Central memory CD8-positive, alpha-beta T cell (primary cell): ENCODE measurements at regions not wholly inside any gene's neighbourhood (a gene's known extent, or its start where the extent isn't known, plus 50 kb on each side); places are given as distances from the start of the nearest gene placed in this dataset.
A peak's percentile ranks its signal among the peaks of the same experiment; 100 is the strongest.

ENCODE experiments used
- ATAC-seq: fragments of 150-1000 bp; cut with Tn5 transposase; replicated peaks from 2 replicates; pipeline ENCODE4 v1.10.0; 2022; ENCODE audit warnings: mild to moderate bottlenecking, moderate FRiP score, moderate number of reproducible peaks; ENCODE audit not compliant: poor library complexity, severe bottlenecking; ENCODE audit errors: extremely low read depth
- DNase-seq, 2 donors: peaks; one replicate each; pipeline ENCODE4 v3.0.0; 2021; ENCODE audit warnings: low spot score in 2 of 2
- H3K27ac Mint-ChIP-seq: one replicate; pipeline ENCODE4 v1.8.0; 2022; ENCODE audit warnings: low read depth, mild to moderate bottlenecking, moderate library complexity, mixed read lengths
- H3K27me3 Mint-ChIP-seq: one replicate; pipeline ENCODE4 v1.8.0; 2022; ENCODE audit warnings: mixed read lengths
- H3K36me3 Mint-ChIP-seq: one replicate; pipeline ENCODE4 v1.8.0; 2022; ENCODE audit warnings: mild to moderate bottlenecking, moderate library complexity, mixed read lengths; ENCODE audit not compliant: insufficient read depth
- H3K4me1 Mint-ChIP-seq: one replicate; pipeline ENCODE4 v1.8.0; 2022; ENCODE audit warnings: mixed read lengths
- H3K4me3 Mint-ChIP-seq: one replicate; pipeline ENCODE4 v1.8.0; 2022; ENCODE audit warnings: mild to moderate bottlenecking, moderate library complexity, mixed read lengths
- H3K9me3 Mint-ChIP-seq: one replicate; pipeline ENCODE4 v1.8.0; 2022; ENCODE audit warnings: mixed read lengths

- peaks cover 86% of the 10 kb centered on the region for H3K27me3 Mint-ChIP-seq
- no peak overlapping the region for H3K27ac Mint-ChIP-seq
- DNase-seq (no peak), ATAC-seq (no peak)
- H3K4me3 Mint-ChIP-seq: no peak overlapping the region
- no peaks in the 10 kb centered on the region for H3K9me3 Mint-ChIP-seq
- no peaks in the 10 kb centered on the region for H3K36me3 Mint-ChIP-seq
- H3K4me1 Mint-ChIP-seq: no peaks in the 10 kb centered on the region
Measured at GRCh38 chr13:44281252-44282000, 92.2 kb upstream of the SERP2 start.

DNA sequence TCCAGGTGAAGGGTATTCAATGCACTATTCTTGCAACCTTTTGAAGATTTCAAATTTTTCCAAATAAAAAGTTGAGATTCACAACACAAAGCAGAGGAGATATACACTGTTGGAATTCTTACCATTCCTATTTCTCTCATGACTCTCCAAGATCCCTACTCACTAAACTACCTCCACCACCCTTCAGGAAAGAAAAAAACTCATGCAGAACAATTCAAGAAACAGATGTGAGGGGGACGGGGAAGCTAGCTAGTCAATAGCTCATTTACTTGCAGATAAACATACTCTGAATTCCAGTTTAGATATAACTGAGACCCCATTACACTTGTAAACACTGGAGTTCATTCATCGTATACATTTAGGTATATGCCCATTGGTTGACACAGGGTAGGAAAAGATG is 90.0 kb upstream of the SERP2 start:
- H3K4me3 Mint-ChIP-seq: no peak overlapping the region
- H3K27me3 Mint-ChIP-seq: peaks cover 89% of the 10 kb centered on the region
- DNase-seq (no peak), ATAC-seq (no peak)
- H3K27ac Mint-ChIP-seq: no peak overlapping the region
- no peaks in the 10 kb centered on the region for H3K9me3 Mint-ChIP-seq
- no peaks in the 10 kb centered on the region for H3K36me3 Mint-ChIP-seq
- H3K4me1 Mint-ChIP-seq: no peaks in the 10 kb centered on the region

DNA sequence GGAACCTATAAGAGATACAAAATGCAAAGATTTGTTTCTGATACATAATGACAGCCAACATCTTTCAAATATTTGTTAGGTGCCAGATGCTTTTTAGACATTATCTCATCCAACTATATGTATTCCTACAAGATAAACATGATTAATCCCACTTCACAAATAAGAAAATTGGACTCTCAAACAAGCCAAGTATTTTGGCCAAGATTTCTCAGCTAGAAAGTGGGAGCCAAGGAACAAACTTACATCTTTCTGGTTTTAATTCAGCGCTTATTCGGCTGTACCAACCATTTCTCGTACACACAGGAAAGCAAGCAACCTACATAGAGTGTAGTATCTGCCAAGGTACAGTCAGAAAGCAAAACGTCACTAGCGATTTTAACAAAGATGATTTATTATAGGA is 85.7 kb upstream of the SERP2 start:
- no peak for DNase-seq
- no peak overlapping the region for H3K4me3 Mint-ChIP-seq
- no peak for ATAC-seq
- H3K27me3 Mint-ChIP-seq: peaks cover 76% of the 10 kb centered on the region
- no peaks in the 10 kb centered on the region for H3K4me1 Mint-ChIP-seq
- no peaks in the 10 kb centered on the region for H3K36me3 Mint-ChIP-seq
- H3K27ac Mint-ChIP-seq: no peak overlapping the region
- no peaks in the 10 kb centered on the region for H3K9me3 Mint-ChIP-seq

DNA sequence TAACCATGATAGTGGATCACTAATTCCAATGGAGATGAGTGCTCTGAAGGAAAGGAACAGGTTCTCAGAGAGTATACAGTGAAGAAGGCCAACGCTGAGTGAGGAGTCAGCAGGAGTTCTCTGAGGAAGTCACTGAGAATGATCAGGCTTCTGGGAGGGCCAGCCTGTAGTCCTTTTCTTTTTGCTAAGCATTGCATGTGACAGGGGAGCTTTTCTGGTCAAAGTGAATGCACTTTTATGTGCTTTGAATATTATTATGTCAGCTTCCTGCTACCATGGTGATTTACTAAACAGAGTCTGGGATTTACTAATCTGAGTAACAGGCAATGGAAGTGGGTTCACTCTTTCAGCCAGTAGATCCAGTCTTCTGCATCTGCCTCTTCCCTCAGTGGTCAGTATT is 81.1 kb upstream of the SERP2 start:
- H3K4me3 Mint-ChIP-seq: no peak overlapping the region
- ATAC-seq: no peak

DNA sequence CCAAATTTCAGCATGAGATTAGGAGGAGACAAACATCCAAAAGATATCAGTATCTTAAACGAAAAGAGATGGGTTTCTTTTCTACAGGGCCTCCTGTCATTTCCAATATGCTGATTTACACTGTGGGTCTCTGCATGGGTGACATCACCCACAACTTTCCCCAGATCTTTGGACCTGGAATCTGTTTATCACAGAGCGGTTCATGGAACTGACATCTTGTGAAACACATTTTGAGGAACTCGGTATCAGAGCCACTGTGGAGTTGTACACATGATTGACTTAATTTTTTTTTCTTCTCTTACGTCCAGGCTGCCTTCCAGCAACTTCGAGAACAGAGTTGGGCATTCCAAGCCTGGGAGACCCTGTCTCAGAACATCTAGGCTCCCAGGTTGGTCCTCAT is 80.2 kb upstream of the SERP2 start:
- Mint-ChIP-seq H3K27me3 (peaks cover 36% of the 10 kb centered on the region), H3K27ac (no peak overlapping the region)

More for the DNA sequence above, 81.1 kb upstream of the SERP2 start:
- Mint-ChIP-seq H3K36me3 (no peaks in the 10 kb centered on the region), H3K4me1 (peaks cover 11% of the 10 kb centered on the region), H3K27ac (no peak overlapping the region), H3K27me3 (peaks cover 43% of the 10 kb centered on the region), H3K9me3 (no peaks in the 10 kb centered on the region)
- no peak for DNase-seq

DNA sequence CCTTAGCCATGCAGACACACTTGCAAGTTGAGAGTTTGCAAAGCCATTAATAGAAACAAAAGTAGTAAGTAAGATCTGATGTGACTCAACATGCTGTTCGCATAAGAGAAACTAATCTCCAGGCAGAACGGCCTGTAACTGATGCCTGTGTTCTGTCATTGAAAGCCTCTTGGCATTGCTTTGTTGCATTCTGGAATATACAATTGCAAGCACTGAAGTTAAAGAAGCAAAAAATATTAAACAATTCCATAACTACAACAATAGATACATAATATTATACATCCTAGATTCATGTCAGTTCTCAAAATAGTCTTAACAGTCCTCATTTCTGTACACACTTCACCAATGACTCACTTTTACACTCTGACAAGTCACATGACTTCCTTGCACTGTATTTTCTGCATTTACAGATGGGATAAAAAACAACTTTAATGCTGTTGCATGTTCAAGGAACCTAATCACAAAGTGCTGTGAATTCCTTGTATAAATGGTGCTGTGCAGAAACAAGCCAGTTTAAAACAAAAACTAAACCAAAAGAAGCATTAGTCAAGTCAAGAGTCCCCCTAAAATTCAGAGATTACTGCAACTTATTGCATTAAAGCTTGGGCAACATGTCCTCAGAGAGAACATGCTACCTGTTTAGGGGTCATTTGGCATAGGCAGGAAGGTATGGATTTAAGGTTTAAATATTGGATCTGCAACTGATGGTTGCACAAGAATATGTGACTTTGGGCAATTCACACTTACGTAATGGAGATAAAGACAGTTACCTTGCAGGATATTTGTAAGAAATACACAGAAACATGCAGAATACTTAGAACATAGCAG is 79.5 kb upstream of the SERP2 start:
- ATAC-seq (peak; percentile 32), DNase-seq (no peak)
- peaks cover 39% of the 10 kb centered on the region for H3K27me3 Mint-ChIP-seq
- no peaks in the 10 kb centered on the region for H3K9me3 Mint-ChIP-seq
- H3K4me3 Mint-ChIP-seq: no peak overlapping the region
- H3K36me3 Mint-ChIP-seq: no peaks in the 10 kb centered on the region
- no peak overlapping the region for H3K27ac Mint-ChIP-seq
- peaks cover 11% of the 10 kb centered on the region for H3K4me1 Mint-ChIP-seq

More for the DNA sequence above, 80.2 kb upstream of the SERP2 start:
- Mint-ChIP-seq H3K4me1 (peaks cover 11% of the 10 kb centered on the region), H3K4me3 (no peak overlapping the region), H3K9me3 (no peaks in the 10 kb centered on the region), H3K36me3 (no peaks in the 10 kb centered on the region)
- no peak for ATAC-seq
- no peak for DNase-seq

GRCh38 chr13:44294876-44295275 is 78.7 kb upstream of the SERP2 start:
- H3K27me3 Mint-ChIP-seq: peaks cover 44% of the 10 kb centered on the region
- peaks cover 11% of the 10 kb centered on the region for H3K4me1 Mint-ChIP-seq
- peaks cover 2% of the 10 kb centered on the region for H3K36me3 Mint-ChIP-seq
- DNase-seq (no peak), ATAC-seq (no peak)
- no peak overlapping the region for H3K27ac Mint-ChIP-seq
- H3K9me3 Mint-ChIP-seq: no peaks in the 10 kb centered on the region
- no peak overlapping the region for H3K4me3 Mint-ChIP-seq

DNA sequence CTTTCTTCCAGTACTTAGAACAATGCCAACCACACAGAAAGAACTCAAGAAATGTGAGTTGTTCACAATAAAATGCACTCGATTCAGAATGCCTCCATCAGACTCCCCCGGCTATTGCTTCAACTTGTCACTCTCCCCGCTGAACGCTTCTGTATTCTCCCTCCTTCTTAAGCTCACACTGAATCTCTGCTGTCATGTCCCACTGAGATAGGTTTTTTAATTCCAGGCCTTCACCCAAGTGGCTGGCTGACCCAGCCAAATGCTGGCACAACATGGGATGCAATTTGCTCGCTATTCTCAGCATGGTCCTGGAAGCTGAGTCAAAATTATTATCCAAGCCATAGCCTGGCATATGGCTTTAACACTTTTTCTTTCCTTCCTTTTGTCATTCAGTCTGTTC is 76.8 kb upstream of the SERP2 start:
- Mint-ChIP-seq H3K27me3 (peaks cover 44% of the 10 kb centered on the region), H3K4me3 (no peak overlapping the region), H3K36me3 (peaks cover 2% of the 10 kb centered on the region), H3K9me3 (peaks cover 5% of the 10 kb centered on the region), H3K4me1 (peaks cover 17% of the 10 kb centered on the region), H3K27ac (no peak overlapping the region)
- ATAC-seq (no peak), DNase-seq (no peak)

DNA sequence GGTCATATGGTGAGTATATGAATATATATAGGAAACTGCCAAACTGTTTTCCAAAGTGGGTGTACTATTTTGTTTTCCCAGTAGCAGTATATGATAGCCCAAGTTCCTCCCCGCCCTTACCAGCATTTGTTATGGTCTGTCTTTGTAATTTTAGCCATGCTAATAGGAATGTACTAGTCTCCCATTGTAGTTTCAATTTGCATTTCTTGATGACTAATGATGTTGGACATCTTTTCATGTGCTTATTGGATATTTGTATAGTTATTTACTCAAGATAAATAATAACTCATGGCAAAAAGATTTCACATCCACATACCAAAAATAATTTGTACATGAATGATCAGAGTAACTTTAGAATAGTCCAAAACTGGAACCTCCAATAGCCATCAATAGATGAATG is 75.3 kb upstream of the SERP2 start:
- Mint-ChIP-seq H3K9me3 (peaks cover 5% of the 10 kb centered on the region), H3K27me3 (peaks cover 46% of the 10 kb centered on the region), H3K27ac (no peak overlapping the region), H3K4me1 (peaks cover 17% of the 10 kb centered on the region), H3K4me3 (no peak overlapping the region), H3K36me3 (peaks cover 2% of the 10 kb centered on the region)
- ATAC-seq (no peak), DNase-seq (no peak)

DNA sequence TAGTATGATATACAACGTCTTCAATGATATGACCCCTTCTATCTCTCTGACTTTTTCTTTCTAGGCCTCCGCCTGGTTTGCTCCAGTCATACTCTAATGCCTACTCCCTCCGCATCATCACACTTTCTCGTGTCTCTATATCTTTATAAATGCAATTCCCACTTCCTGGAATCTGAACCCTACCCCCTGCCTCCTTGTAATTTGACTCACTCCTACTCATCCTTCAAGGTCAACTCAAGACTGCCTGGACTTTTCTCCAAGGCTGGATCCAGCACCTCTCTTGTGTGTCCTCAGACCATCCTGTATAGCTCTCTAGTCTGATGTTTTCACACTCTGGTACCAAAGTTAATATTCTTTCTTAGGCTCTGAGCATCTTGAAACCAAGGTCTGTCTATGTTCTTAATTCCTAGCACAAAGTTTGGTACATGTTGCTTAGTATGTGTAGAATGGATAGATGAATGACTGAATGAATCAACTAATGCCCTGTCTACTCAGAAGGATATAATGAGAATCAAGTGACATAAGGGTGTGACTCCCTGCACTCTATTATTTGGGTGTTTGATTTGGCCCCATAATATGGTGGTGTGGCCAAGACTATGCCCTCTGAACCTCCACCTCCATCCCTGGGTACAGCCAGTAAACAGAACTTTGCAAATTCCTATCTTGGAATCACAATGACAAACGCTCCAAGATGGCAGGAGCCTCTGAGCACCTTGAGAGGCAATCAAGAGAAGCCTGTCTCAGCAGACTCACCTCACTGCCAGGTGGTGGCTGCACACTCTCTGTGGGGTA is 74.3 kb upstream of the SERP2 start:
- Mint-ChIP-seq H3K4me1 (peaks cover 8% of the 10 kb centered on the region), H3K27me3 (peaks cover 46% of the 10 kb centered on the region), H3K9me3 (peaks cover 5% of the 10 kb centered on the region), H3K36me3 (peaks cover 2% of the 10 kb centered on the region), H3K4me3 (no peak overlapping the region), H3K27ac (no peak overlapping the region)
- ATAC-seq: no peak
- no peak for DNase-seq

DNA sequence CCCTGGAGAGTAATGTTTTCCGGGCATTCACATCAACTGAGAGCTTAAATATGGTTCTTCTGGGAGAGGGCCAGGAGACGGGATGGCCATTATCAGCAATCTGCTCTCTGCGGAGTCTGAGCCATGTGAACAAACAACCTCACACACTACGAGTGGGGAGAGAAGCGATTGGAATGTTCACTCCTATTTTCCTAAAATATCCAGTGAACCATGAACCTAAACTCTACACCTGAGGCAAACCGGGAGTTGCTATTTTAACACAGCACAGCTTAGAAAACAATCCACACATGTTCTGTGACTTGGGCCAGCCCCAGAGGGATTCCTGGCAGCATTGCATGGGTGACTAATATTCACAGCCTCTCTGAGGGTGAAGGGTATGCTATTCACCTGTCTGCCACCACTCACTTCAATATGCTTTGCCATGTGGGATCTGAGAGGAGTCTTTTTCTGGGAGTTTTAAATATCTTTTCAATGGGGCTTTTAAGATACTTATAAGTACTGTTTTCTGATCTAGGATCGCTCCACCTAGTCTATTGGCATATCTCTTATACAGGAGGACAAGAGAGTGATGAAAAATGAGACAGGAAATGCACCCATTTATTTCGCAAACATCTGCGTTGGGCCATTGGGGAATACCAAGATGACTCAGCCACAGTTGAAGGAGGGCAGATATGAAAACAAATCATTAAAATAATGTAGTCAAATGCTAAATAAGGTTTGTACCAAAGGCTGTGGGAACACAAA is 72.6 kb upstream of the SERP2 start:
- ATAC-seq (peak; percentile 36), DNase-seq (no peak)
- no peak overlapping the region for H3K27ac Mint-ChIP-seq
- peaks cover 6% of the 10 kb centered on the region for H3K4me1 Mint-ChIP-seq
- H3K4me3 Mint-ChIP-seq: no peak overlapping the region
- peaks cover 2% of the 10 kb centered on the region for H3K36me3 Mint-ChIP-seq
- H3K27me3 Mint-ChIP-seq: peaks cover 52% of the 10 kb centered on the region
- H3K9me3 Mint-ChIP-seq: peaks cover 5% of the 10 kb centered on the region

- H3K27me3 Mint-ChIP-seq: peaks cover 56% of the 10 kb centered on the region
- H3K27ac Mint-ChIP-seq: no peak overlapping the region
Measured at GRCh38 chr13:44301639-44302015, 72.0 kb upstream of the SERP2 start.

More at GRCh38 chr13:44301639-44302015, 72.0 kb upstream of the SERP2 start:
- peaks cover 6% of the 10 kb centered on the region for H3K4me1 Mint-ChIP-seq
- peaks cover 2% of the 10 kb centered on the region for H3K36me3 Mint-ChIP-seq
- peaks cover 5% of the 10 kb centered on the region for H3K9me3 Mint-ChIP-seq
- ATAC-seq: no peak
- H3K4me3 Mint-ChIP-seq: no peak overlapping the region
- DNase-seq: no peak
